Upper lobe of right lung (tissue), 1 donor: ENCODE measurements at regions not wholly inside any gene's neighbourhood (a gene's known extent, or its start where the extent isn't known, plus 50 kb on each side); places are given as distances from the start of the nearest gene placed in this dataset.

Source experiments
- ATAC-seq: fragments of 200-7000 bp; cut with Tn5 transposase; one replicate; pipeline ENCODE4 v1.9.1; 2020; ENCODE audit warnings: mild to moderate bottlenecking, moderate library complexity
- DNase-seq: peaks from one replicate; pipeline ENCODE4 v3.0.0-alpha.2; 2020
- H3K27ac ChIP-seq: fragments of 200-600 bp; one replicate; pipeline ENCODE4 v1.8.0; 2022
- H3K27me3 ChIP-seq: fragments of 200-600 bp; one replicate; pipeline ENCODE4 v1.8.0; 2022; ENCODE audit warnings: mild to moderate bottlenecking
- H3K36me3 ChIP-seq: fragments of 200-600 bp; one replicate; pipeline ENCODE4 v1.8.0; 2022
- H3K4me1 ChIP-seq: fragments of 200-600 bp; one replicate; pipeline ENCODE4 v1.8.0; 2022
- H3K4me3 ChIP-seq: fragments of 200-600 bp; one replicate; pipeline ENCODE4 v1.8.0; 2022; ENCODE audit warnings: mild to moderate bottlenecking
- H3K9me3 ChIP-seq: fragments of 200-600 bp; one replicate; pipeline ENCODE4 v1.8.0; 2022
- intact Hi-C: fragments of 100-400 bp; cut with DNase I; formaldehyde crosslinking; loops from one replicate; pipeline ENCODE4 v1.11.0; 2022
- TF ChIP-seq, protein P1 (sequence below): fragments of 200-600 bp; IDR thresholded peaks from one replicate; pipeline ENCODE4 v1.8.0; 2022; ENCODE audit warnings: antibody characterized with exemption
- donor health status: DM: no; HTN: yes; CAD: no; lungs with severe emphysema.

DNA sequence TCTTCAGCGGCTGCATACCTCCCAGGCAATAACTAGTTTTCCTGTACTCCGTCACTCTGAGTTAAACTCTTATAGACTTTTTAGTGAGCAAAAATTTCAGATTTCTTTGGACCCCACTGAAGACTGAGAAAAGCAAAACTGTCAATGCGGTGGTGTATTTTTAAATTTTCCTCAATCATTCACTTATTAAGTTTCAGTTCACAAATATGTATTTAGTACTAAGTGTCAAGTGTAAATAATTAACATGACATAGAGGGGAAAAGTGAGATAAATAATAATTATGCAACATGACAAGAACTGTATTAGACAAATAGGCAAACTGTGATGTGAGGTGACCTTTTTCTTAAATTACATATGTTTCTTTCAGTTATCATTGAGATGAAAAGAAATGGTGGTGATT, 124.4 kb downstream of the NAF1 start:
- H3K27ac ChIP-seq: no peak overlapping the region
- no peaks in the 10 kb centered on the region for H3K9me3 ChIP-seq
- H3K4me3 ChIP-seq: no peak overlapping the region
- H3K27me3 ChIP-seq: no peaks in the 10 kb centered on the region
- ATAC-seq: no peak
- TF ChIP-seq, protein P1, sequence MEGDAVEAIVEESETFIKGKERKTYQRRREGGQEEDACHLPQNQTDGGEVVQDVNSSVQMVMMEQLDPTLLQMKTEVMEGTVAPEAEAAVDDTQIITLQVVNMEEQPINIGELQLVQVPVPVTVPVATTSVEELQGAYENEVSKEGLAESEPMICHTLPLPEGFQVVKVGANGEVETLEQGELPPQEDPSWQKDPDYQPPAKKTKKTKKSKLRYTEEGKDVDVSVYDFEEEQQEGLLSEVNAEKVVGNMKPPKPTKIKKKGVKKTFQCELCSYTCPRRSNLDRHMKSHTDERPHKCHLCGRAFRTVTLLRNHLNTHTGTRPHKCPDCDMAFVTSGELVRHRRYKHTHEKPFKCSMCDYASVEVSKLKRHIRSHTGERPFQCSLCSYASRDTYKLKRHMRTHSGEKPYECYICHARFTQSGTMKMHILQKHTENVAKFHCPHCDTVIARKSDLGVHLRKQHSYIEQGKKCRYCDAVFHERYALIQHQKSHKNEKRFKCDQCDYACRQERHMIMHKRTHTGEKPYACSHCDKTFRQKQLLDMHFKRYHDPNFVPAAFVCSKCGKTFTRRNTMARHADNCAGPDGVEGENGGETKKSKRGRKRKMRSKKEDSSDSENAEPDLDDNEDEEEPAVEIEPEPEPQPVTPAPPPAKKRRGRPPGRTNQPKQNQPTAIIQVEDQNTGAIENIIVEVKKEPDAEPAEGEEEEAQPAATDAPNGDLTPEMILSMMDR: no peak
- no peaks in the 10 kb centered on the region for H3K36me3 ChIP-seq
- intact Hi-C loops: no loop called here
- DNase-seq: no peak
- no peaks in the 10 kb centered on the region for H3K4me1 ChIP-seq

GRCh38 chr4:163017135-163017534, 149.6 kb downstream of the NAF1 start:
- Histone ChIP-seq H3K27ac (no peak overlapping the region), H3K27me3 (no peaks in the 10 kb centered on the region), H3K36me3 (no peaks in the 10 kb centered on the region), H3K9me3 (no peaks in the 10 kb centered on the region), H3K4me1 (no peaks in the 10 kb centered on the region), H3K4me3 (no peak overlapping the region)
- TF ChIP-seq, protein P1: no peak
- DNase-seq (no peak), ATAC-seq (no peak)
- intact Hi-C loops: no loop called here

DNA sequence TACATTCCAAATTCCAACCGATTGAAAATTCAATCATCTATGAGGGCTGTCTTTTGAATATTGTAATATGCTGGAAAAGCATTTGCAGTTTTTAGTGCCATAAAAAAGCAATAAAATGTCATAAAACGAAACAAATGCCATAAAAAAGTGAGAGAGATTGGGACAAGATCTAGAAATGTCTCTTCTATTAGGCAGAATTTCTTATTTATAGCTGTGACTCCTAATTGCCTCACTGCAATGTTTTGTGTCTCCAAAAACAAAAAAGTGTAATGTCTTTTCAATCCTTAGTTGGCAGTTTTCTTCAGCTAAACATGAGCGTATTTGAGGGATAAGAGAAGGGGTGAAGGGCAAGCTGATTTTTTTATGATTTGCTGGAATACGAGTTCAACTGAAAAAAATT, 153.9 kb downstream of the NAF1 start:
- Histone ChIP-seq H3K4me3 (no peak overlapping the region), H3K27me3 (no peaks in the 10 kb centered on the region), H3K4me1 (no peaks in the 10 kb centered on the region), H3K27ac (no peak overlapping the region), H3K9me3 (no peaks in the 10 kb centered on the region), H3K36me3 (no peaks in the 10 kb centered on the region)
- ATAC-seq (no peak), DNase-seq (no peak)
- intact Hi-C loops: no loop called here
- TF ChIP-seq, protein P1: no peak

DNA sequence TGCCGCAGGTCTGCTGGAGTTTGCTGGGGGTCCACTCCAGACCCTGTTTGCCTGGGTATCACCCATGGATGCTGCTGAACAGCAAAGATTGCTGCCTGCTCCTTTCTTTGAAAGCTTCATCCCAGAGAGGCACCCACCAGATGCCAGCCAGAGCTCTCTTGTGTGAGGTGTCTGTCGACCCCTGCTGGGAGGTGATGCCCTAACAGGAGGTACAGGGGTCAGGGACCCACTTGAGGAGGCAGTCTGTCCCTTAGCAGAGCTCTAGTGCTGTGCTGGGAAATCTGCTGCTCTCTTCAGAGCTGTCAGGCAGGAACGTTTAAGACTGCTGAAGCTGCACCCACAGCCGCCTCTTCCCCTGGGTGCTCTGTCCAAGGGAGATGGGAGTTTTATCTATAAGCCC, 162.7 kb downstream of the NAF1 start:
- TF ChIP-seq, protein P1: no peak
- DNase-seq: no peak
- no peak for ATAC-seq
- Histone ChIP-seq H3K4me3 (no peak overlapping the region), H3K27me3 (no peaks in the 10 kb centered on the region), H3K27ac (no peak overlapping the region), H3K9me3 (no peaks in the 10 kb centered on the region), H3K4me1 (no peaks in the 10 kb centered on the region), H3K36me3 (no peaks in the 10 kb centered on the region)
- intact Hi-C loops: no loop called here

DNA sequence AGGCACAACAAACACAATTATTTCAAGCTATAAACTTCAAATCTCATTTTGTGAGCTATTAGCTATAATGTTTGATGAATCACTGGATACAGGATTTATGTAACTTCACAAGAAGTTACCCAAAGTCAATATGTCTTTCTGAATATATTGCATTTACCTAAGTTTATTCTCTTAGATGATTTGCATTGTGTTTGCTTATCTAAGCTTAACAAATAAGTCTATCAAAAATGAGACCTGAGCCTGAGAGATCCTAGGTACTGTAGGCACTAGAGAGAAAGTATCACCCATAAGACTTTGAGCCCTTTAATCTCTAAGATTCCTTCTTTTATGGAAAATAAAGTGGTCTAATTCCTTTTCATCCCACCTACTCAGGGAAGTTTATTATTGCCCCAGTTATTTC, 178.2 kb downstream of the NAF1 start:
- Histone ChIP-seq H3K27me3 (no peaks in the 10 kb centered on the region), H3K9me3 (no peaks in the 10 kb centered on the region), H3K4me1 (no peaks in the 10 kb centered on the region), H3K36me3 (no peaks in the 10 kb centered on the region), H3K27ac (no peak overlapping the region), H3K4me3 (no peak overlapping the region)
- TF ChIP-seq, protein P1: no peak
- intact Hi-C loops: no loop called here
- DNase-seq (no peak), ATAC-seq (no peak)

DNA sequence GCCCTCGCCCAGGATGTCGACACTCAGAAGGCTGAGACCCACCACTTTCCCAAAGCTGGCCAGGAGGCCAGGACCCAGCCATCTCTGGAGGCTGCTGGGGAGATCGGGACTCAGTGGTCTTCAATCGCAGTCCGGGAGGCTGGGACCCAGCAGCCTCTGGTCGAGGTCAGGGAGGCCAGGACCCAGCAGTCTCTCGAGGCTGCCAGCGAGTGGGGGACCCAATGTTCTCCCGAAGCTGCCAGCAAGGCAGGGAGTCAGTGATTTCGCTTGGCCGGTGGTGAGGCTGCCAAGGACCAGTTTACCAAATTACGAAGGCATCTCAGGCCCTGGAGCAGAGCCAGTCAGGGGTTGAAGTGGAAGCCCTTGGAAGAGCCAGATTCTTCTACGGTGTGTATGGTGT, 181.6 kb downstream of the NAF1 start:
- ATAC-seq (no peak), DNase-seq (no peak)
- no peaks in the 10 kb centered on the region for H3K9me3 ChIP-seq
- no peaks in the 10 kb centered on the region for H3K4me1 ChIP-seq
- no peaks in the 10 kb centered on the region for H3K27me3 ChIP-seq
- H3K27ac ChIP-seq: no peak overlapping the region
- intact Hi-C loops: no loop called here
- no peak overlapping the region for H3K4me3 ChIP-seq
- TF ChIP-seq, protein P1: no peak
- no peaks in the 10 kb centered on the region for H3K36me3 ChIP-seq
